ENCODE measurements at regions not wholly inside any gene's neighbourhood (a gene's known extent, or its start where the extent isn't known, plus 50 kb on each side); places are given as distances from the start of the nearest gene placed in this dataset.

- DNase-seq (ENCODE audit: low read depth): no peak
Measured at GRCh38 chr4:177573507-177573906, 131.3 kb upstream of the AGA start.

- DNase-seq (ENCODE audit: low read depth): no peak
Measured at GRCh38 chr4:177574446-177574845, 132.2 kb upstream of the AGA start.

GRCh38 chr4:177579649-177580048 lies 137.4 kb upstream of the AGA start:
- no peak for DNase-seq (ENCODE audit: low read depth)

- DNase-seq (ENCODE audit: low read depth): no peak
Measured at GRCh38 chr4:177582992-177583391, 140.8 kb upstream of the AGA start.

GRCh38 chr4:177587989-177588388 lies 145.8 kb upstream of the AGA start:
- no peak for DNase-seq (ENCODE audit: low read depth)

- DNase-seq (ENCODE audit: low read depth): no peak
Measured at GRCh38 chr4:177595386-177595785, 153.1 kb upstream of the AGA start.

GRCh38 chr4:177596035-177596434 lies 153.8 kb upstream of the AGA start:
- DNase-seq (ENCODE audit: low read depth): no peak

- DNase-seq (ENCODE audit: low read depth): no peak
Measured at GRCh38 chr4:177596991-177597390, 154.8 kb upstream of the AGA start.

GRCh38 chr4:177605252-177605651 lies 163.0 kb upstream of the AGA start:
- DNase-seq (ENCODE audit: low read depth): no peak

- DNase-seq (ENCODE audit: low read depth): no peak
Measured at GRCh38 chr4:177607111-177607573, 164.9 kb upstream of the AGA start.

- no peak for DNase-seq (ENCODE audit: low read depth)
Measured at GRCh38 chr4:177611974-177612664, 169.9 kb upstream of the AGA start.

- DNase-seq (ENCODE audit: low read depth): no peak
Measured at GRCh38 chr4:177612684-177613083, 170.4 kb upstream of the AGA start.

GRCh38 chr4:177632481-177632880 lies 190.2 kb upstream of the AGA start:
- DNase-seq (ENCODE audit: low read depth): no peak

GRCh38 chr4:177638871-177639270 lies 196.6 kb upstream of the AGA start:
- no peak for DNase-seq (ENCODE audit: low read depth)

GRCh38 chr4:177640864-177641263 lies 198.6 kb upstream of the AGA start:
- DNase-seq (ENCODE audit: low read depth): no peak

- no peak for DNase-seq (ENCODE audit: low read depth)
Measured at GRCh38 chr4:177660223-177660622, 218.0 kb upstream of the AGA start.

GRCh38 chr4:177667687-177668086 lies 225.4 kb upstream of the AGA start:
- no peak for DNase-seq (ENCODE audit: low read depth)

GRCh38 chr4:177671387-177671786 lies 229.2 kb upstream of the AGA start:
- no peak for DNase-seq (ENCODE audit: low read depth)

GRCh38 chr4:177671845-177672244 lies 229.6 kb upstream of the AGA start:
- no peak for DNase-seq (ENCODE audit: low read depth)

GRCh38 chr4:177673985-177674489 lies 231.8 kb upstream of the AGA start:
- no peak for DNase-seq (ENCODE audit: low read depth)

GRCh38 chr4:177680308-177680707 lies 238.1 kb upstream of the AGA start:
- DNase-seq (ENCODE audit: low read depth): no peak

GRCh38 chr4:177681902-177682301 lies 239.7 kb upstream of the AGA start:
- DNase-seq (ENCODE audit: low read depth): no peak

GRCh38 chr4:177687117-177687516 lies 244.9 kb upstream of the AGA start:
- DNase-seq (ENCODE audit: low read depth): no peak

GRCh38 chr4:177692907-177693306 lies 250.7 kb upstream of the AGA start:
- no peak for DNase-seq (ENCODE audit: low read depth)

All from activated T-helper 1 cell treated with Interleukin-2 at 50 U/mL for 16 hours (primary cell).